ENCODE measurements at regions not wholly inside any gene's neighbourhood (a gene's known extent, or its start where the extent isn't known, plus 50 kb on each side); places are given as distances from the start of the nearest gene placed in this dataset.

GRCh38 chr1:239784896-239785295 lies 306.8 kb upstream of the FMN2 start (continued):
- TF ChIP-seq ZNF462 (CRISPR knock-in tag; IDR thresholded peaks at IDR 0.05): no peak
- no peak for TF ChIP-seq NANOG (IDR thresholded peaks at IDR 0.05; ENCODE audit: borderline replicate concordance)
- no peak for TF ChIP-seq ETS1 (IDR thresholded peaks at IDR 0.05)

- no peaks in the 10 kb centered on the region for H3F3A ChIP-seq (replicated peaks; ENCODE audit: low read depth)
- Mint-ChIP-seq H3K4me3 (no peak overlapping the region), H3K27ac (no peak overlapping the region), H3K9me3 (no peaks in the 10 kb centered on the region; the same call in 2 of the 3 replicates), H3K36me3 (ENCODE audit: low read depth) (peaks cover 6% of the 10 kb centered on the region; the same call in 1 of the 3 replicates), H3K27me3 (ENCODE audit: insufficient read depth, low read depth, poor library complexity) (peaks cover 5% of the 10 kb centered on the region), H3K4me1 (peaks cover 6% of the 10 kb centered on the region)
- no peak overlapping the region for H3K4me2 ChIP-seq
- TF ChIP-seq CREB1 (CRISPR knock-in tag; IDR thresholded peaks at IDR 0.05; ENCODE audit: low read depth): no peak
- no peak for TF ChIP-seq NANOG (IDR thresholded peaks at IDR 0.05; ENCODE audit: borderline replicate concordance)
- TF ChIP-seq ZNF114 (CRISPR knock-in tag; IDR thresholded peaks at IDR 0.05): no peak
- TF ChIP-seq ZNF331 (CRISPR knock-in tag; IDR thresholded peaks at IDR 0.05; ENCODE audit: low read depth): no peak
- TF ChIP-seq EZH2phosphoT487 (IDR thresholded peaks at IDR 0.05; ENCODE audit: unreplicated experiment): no peak
- TF ChIP-seq REST (IDR thresholded peaks at IDR 0.05; ENCODE audit: unreplicated experiment): no peak
- no peak for TF ChIP-seq EZH2 (IDR thresholded peaks at IDR 0.05; ENCODE audit: low read depth, unreplicated experiment)
- peaks cover 7% of the 10 kb centered on the region; the same call in 1 of the 2 replicates for H3K4me1 ChIP-seq (ENCODE audit: insufficient read depth)
- DNase-seq (ENCODE audit: low spot score) (no peak), ATAC-seq (no peak)
- no peaks in the 10 kb centered on the region for H3K27me3 ChIP-seq (ENCODE audit: insufficient read depth)
- H2AFZ ChIP-seq: no peak overlapping the region
- no peak overlapping the region for H3K27ac ChIP-seq (ENCODE audit: low read depth)
- H4K20me1 ChIP-seq (replicated peaks; ENCODE audit: insufficient read depth): no peaks in the 10 kb centered on the region
- H3K36me3 ChIP-seq (ENCODE audit: insufficient read depth): no peaks in the 10 kb centered on the region
- H3K4me3 ChIP-seq: no peak overlapping the region
- no peaks in the 10 kb centered on the region for H3K9me2 ChIP-seq (ENCODE audit: insufficient read depth)
- no peaks in the 10 kb centered on the region for H3K79me2 ChIP-seq (replicated peaks; ENCODE audit: insufficient read depth)
Observed at GRCh38 chr1:239785576-239785975, 306.1 kb upstream of the FMN2 start.

All from GM23338 (cell line).